OCI-LY7 (cell line): ENCODE measurements at regions not wholly inside any gene's neighbourhood (a gene's known extent, or its start where the extent isn't known, plus 50 kb on each side); places are given as distances from the start of the nearest gene placed in this dataset.

ENCODE experiments used
- BruUV-seq: library from RNA; stranded (reverse); fragments of 400-500 nt; replicated peaks from 2 replicates; lab custom pipeline; 2021; lab: Mats Ljungman, UMichigan
- CTCF ChIA-PET: fragments of 300-600 bp; sonication (Branson Sonifier 250); formaldehyde crosslinking; loops from one replicate; lab custom pipeline; 2022; ENCODE audit warnings: antibody characterized with exemption; ENCODE audit not compliant: unreplicated experiment; lab: Charles Lee
- POLR2A ChIA-PET: fragments of 300-600 bp; sonication (Branson Sonifier 250); formaldehyde crosslinking; loops from one replicate; lab custom pipeline; 2022; ENCODE audit warnings: antibody characterized with exemption; lab: Charles Lee
- DNase-seq: peaks from one replicate; pipeline ENCODE4 v3.0.0-alpha.2; 2015; ENCODE audit warnings: low spot score
- H2AFZ ChIP-seq: fragments of 200-600 bp; sonication (generic), shearing (Covaris generic); 2 replicates; pipeline ENCODE4 v1.6.1; 2014; ENCODE audit warnings: mild to moderate bottlenecking, antibody characterized with exemption, low read length, moderate library complexity
- H3K27ac ChIP-seq: fragments of 200-600 bp; sonication (generic); 2 replicates; pipeline ENCODE4 v1.5.1; 2014; ENCODE audit warnings: mixed run types, low read depth, mild to moderate bottlenecking, moderate library complexity, low read length, inconsistent platforms; ENCODE audit not compliant: poor library complexity, severe bottlenecking
- H3K36me3 ChIP-seq: fragments of 200-600 bp; sonication (generic); 2 replicates; pipeline ENCODE4 v1.6.1; 2014; ENCODE audit warnings: mild to moderate bottlenecking, antibody characterized with exemption, low read length, moderate library complexity, mixed read lengths; ENCODE audit not compliant: insufficient read depth
- H3K4me1 ChIP-seq: fragments of 200-600 bp; sonication (generic); 2 replicates; pipeline ENCODE4 v1.5.1; 2014; ENCODE audit warnings: mild to moderate bottlenecking, low read length; ENCODE audit not compliant: insufficient read depth, poor library complexity, severe bottlenecking
- H3K4me2 ChIP-seq: fragments of 200-600 bp; sonication (generic); 2 replicates; pipeline ENCODE4 v1.6.1; 2014; ENCODE audit warnings: mild to moderate bottlenecking, low read length
- H3K4me3 ChIP-seq: fragments of 200-600 bp; sonication (generic); 2 replicates; pipeline ENCODE4 v1.5.1; 2014; ENCODE audit warnings: mild to moderate bottlenecking, low read depth, low read length; ENCODE audit not compliant: poor library complexity, severe bottlenecking
- H3K79me2 ChIP-seq: fragments of 200-600 bp; sonication (generic); 2 replicates; pipeline ENCODE4 v1.6.1; 2016; ENCODE audit warnings: low read depth, mild to moderate bottlenecking, low read length, moderate library complexity, mixed read lengths; ENCODE audit not compliant: insufficient read depth
- H3K9me2 ChIP-seq: fragments of 200-600 bp; sonication (generic); 2 replicates; pipeline ENCODE4 v1.6.1; 2016; ENCODE audit warnings: mild to moderate bottlenecking, low read length, mixed read lengths; ENCODE audit not compliant: insufficient read depth
- H3K9me3 ChIP-seq: fragments of 200-600 bp; sonication (generic); 2 replicates; pipeline ENCODE4 v1.6.1; 2014; ENCODE audit warnings: mild to moderate bottlenecking, mixed run types, low read length, mixed read lengths
- H4K20me1 ChIP-seq: fragments of 200-600 bp; sonication (generic); 2 replicates; pipeline ENCODE4 v1.6.1; 2014; ENCODE audit warnings: mild to moderate bottlenecking, antibody characterized with exemption, low read length, moderate library complexity, mixed read lengths; ENCODE audit not compliant: insufficient read depth
- CTCF ChIP-seq: fragments of 200-600 bp; sonication (generic); conservative IDR thresholded peaks from 2 replicates; pipeline ENCODE4 v1.5.1; 2014; ENCODE audit warnings: mild to moderate bottlenecking, antibody characterized with exemption, low read length, moderate library complexity, mixed read lengths
- EZH2phosphoT487 ChIP-seq: fragments of 200-600 bp; sonication (generic); IDR thresholded peaks from 2 replicates; pipeline ENCODE4 v1.6.1; 2018; ENCODE audit warnings: low read depth, borderline replicate concordance, mild to moderate bottlenecking, mixed run types, antibody characterized with exemption, low read length, moderate library complexity, mixed read lengths
- intact Hi-C: fragments of 100-400 bp; cut with micrococcal nuclease; formaldehyde crosslinking; loops from one replicate; pipeline ENCODE4 v1.10.0; 2022; ENCODE audit not compliant: unreplicated experiment

DNA sequence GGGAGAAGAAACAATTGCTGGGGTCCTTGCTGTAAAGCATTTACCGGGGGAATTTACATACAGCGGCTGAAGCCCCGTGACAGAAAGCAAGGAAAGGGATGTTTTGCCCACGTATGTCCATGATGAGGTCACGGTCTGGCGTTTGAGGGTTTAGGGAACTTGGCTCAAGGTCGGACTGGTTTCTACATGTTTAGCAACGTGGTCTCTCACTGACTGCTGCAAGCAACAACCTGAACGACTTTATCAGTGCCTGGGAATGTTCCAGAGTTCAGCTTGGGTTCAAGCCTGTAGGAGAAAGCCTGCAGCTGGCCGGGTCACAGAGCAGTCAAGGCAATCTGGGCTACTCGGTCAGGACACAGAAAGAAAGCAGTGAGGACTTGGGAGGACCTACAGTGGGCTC is 323.3 kb downstream of the AJAP1 start:
- no peak for DNase-seq
- BruUV-seq, result no TSS peak
- TF ChIP-seq CTCF, result no peak
- TF ChIP-seq EZH2phosphoT487, result no peak
- Histone ChIP-seq H4K20me1 (no peaks in the 10 kb centered on the region), H3K4me2 (no peak overlapping the region), H2AFZ (no peak overlapping the region), H3K9me2 (no peaks in the 10 kb centered on the region), H3K36me3 (no peaks in the 10 kb centered on the region), H3K9me3 (no peaks in the 10 kb centered on the region), H3K4me1 (no peaks in the 10 kb centered on the region), H3K79me2 (no peaks in the 10 kb centered on the region), H3K27ac (no peak overlapping the region), H3K4me3 (no peak overlapping the region)
- ChIA-PET POLR2A (no interaction called here), CTCF (no interaction called here)
- intact Hi-C loops, result no loop called here

- TF ChIP-seq EZH2phosphoT487 (no peak), CTCF (no peak)
- no TSS peak for BruUV-seq
- Histone ChIP-seq H3K9me3 (no peaks in the 10 kb centered on the region), H3K4me2 (no peak overlapping the region), H3K4me1 (no peaks in the 10 kb centered on the region), H3K79me2 (no peaks in the 10 kb centered on the region), H3K36me3 (no peaks in the 10 kb centered on the region), H3K27ac (no peak overlapping the region), H3K4me3 (no peak overlapping the region), H2AFZ (no peak overlapping the region), H3K9me2 (no peaks in the 10 kb centered on the region), H4K20me1 (no peaks in the 10 kb centered on the region)
- DNase-seq, result no peak
- intact Hi-C loops, result no loop called here
- POLR2A ChIA-PET, result no interaction called here
- CTCF ChIA-PET, result no interaction called here
These were observed 322.5 kb downstream of the AJAP1 start for GRCh38 chr1:4976859-4977440.

- no peaks in the 10 kb centered on the region for H4K20me1 ChIP-seq
- H3K4me2 ChIP-seq, result no peak overlapping the region
- no peaks in the 10 kb centered on the region for H3K9me3 ChIP-seq
- no peaks in the 10 kb centered on the region for H3K36me3 ChIP-seq
- no peak overlapping the region for H3K27ac ChIP-seq
- H3K4me1 ChIP-seq, result no peaks in the 10 kb centered on the region
- H2AFZ ChIP-seq, result no peak overlapping the region
- no peak for DNase-seq
- CTCF ChIA-PET, result no interaction called here
- no TSS peak for BruUV-seq
- TF ChIP-seq CTCF (no peak), EZH2phosphoT487 (no peak)
- H3K4me3 ChIP-seq, result no peak overlapping the region
- intact Hi-C loops, result no loop called here
- H3K79me2 ChIP-seq, result no peaks in the 10 kb centered on the region
- no peaks in the 10 kb centered on the region for H3K9me2 ChIP-seq
- POLR2A ChIA-PET, result no interaction called here
These were observed 321.4 kb downstream of the AJAP1 start for GRCh38 chr1:4975856-4976255.
